ENCODE measurements at regions not wholly inside any gene's neighbourhood (a gene's known extent, or its start where the extent isn't known, plus 50 kb on each side); places are given as distances from the start of the nearest gene placed in this dataset.
"Not testable (repeated sequence)": the region's sequence is repeated elsewhere in the genome, so short reads cannot be mapped to it uniquely, and the experiment has no call there.

GRCh38 chr18:68427951-68428401 is 286.9 kb downstream of the TMX3 start:
- DNase-seq: peak in 2 of 3 experiments; percentile 30 to 68

GRCh38 chr18:68426731-68427315 is 288.1 kb downstream of the TMX3 start:
- DNase-seq: no peak

GRCh38 chr18:68418881-68419280 is 296.0 kb downstream of the TMX3 start:
- no peak for DNase-seq

GRCh38 chr18:68418226-68418868 is 296.6 kb downstream of the TMX3 start:
- no peak for DNase-seq

GRCh38 chr18:68417826-68418225 is 297.1 kb downstream of the TMX3 start:
- DNase-seq: peak in 1 of 3 experiments; percentile 51

- peak in 2 of 3 experiments; percentile 51 to 82 for DNase-seq
Observed at GRCh38 chr18:68417166-68417799, 297.6 kb downstream of the TMX3 start.

GRCh38 chr18:68414407-68414806 is 300.5 kb downstream of the TMX3 start:
- DNase-seq: no peak

GRCh38 chr18:68409576-68409975 is 305.3 kb downstream of the TMX3 start:
- no peak for DNase-seq

- DNase-seq: no peak
Observed at GRCh38 chr18:68406761-68407160, 308.1 kb downstream of the TMX3 start.

- DNase-seq: peak in 1 of 3 experiments; percentile 35
Observed at GRCh38 chr18:68402784-68403183, 312.1 kb downstream of the TMX3 start.

GRCh38 chr18:68400889-68401288 is 314.0 kb downstream of the TMX3 start:
- DNase-seq: no peak

GRCh38 chr18:68399721-68400120 is 315.2 kb downstream of the TMX3 start:
- DNase-seq: no peak

GRCh38 chr18:68397241-68398035 is 317.5 kb downstream of the TMX3 start:
- no peak for DNase-seq

- no peak for DNase-seq
Observed at GRCh38 chr18:68394705-68395104, 320.2 kb downstream of the TMX3 start.

GRCh38 chr18:68391801-68392200 is 323.1 kb downstream of the TMX3 start:
- no peak for DNase-seq

- no peak for DNase-seq
Observed at GRCh38 chr18:68387246-68387645, 327.7 kb downstream of the TMX3 start.

- not testable (repeated sequence) for DNase-seq
Observed at GRCh38 chr18:68383979-68384378, 330.9 kb downstream of the TMX3 start.

- DNase-seq: no peak
Observed at GRCh38 chr18:68376926-68377325, 338.0 kb downstream of the TMX3 start.

GRCh38 chr18:68362907-68363306 is 352.0 kb downstream of the TMX3 start:
- no peak for DNase-seq

GRCh38 chr18:68355637-68356036 is 359.3 kb downstream of the TMX3 start:
- DNase-seq: no peak

- DNase-seq: no peak
Observed at GRCh38 chr18:68354176-68354575, 360.7 kb downstream of the TMX3 start.

GRCh38 chr18:68342039-68342659 is 372.8 kb downstream of the TMX3 start:
- peak in 1 of 3 experiments; percentile 62 for DNase-seq

- peak in 1 of 3 experiments; percentile 40 for DNase-seq
Observed at GRCh38 chr18:68340606-68341005, 374.3 kb downstream of the TMX3 start.
